T-cell (primary cell): ENCODE measurements at regions not wholly inside any gene's neighbourhood (a gene's known extent, or its start where the extent isn't known, plus 50 kb on each side); places are given as distances from the start of the nearest gene placed in this dataset.

ENCODE experiments used
- ATAC-seq, 4 experiments: fragments of 200-7000 bp in 3 of 4; fragments of 150-1000 bp in 1 of 4; cut with Tn5 transposase; replicated peaks in 1 of 4; 1 replicate in 3 of 4; 2 replicates in 1 of 4; pipeline ENCODE4 v1.10.0; 2021; ENCODE audit warnings: moderate library complexity in 3 of 4, mild to moderate bottlenecking in 2 of 4, moderate number of reproducible peaks in 1 of 4
- CTCF ChIA-PET, 2 donors: fragments of 300-600 bp; sonication (Branson Sonifier 250); formaldehyde crosslinking; loops; one replicate each; lab custom pipeline; 2022; ENCODE audit warnings: antibody characterized with exemption in 2 of 2; lab: Charles Lee
- POLR2A ChIA-PET, 2 donors: fragments of 300-600 bp; sonication (Branson Sonifier 250); formaldehyde crosslinking; loops; one replicate each; lab custom pipeline; 2022; ENCODE audit warnings: antibody characterized with exemption in 2 of 2; lab: Charles Lee
- DNase-seq, 35 experiments: peaks; one replicate each; pipeline versions ENCODE4 v3.0.0 to v3.0.0-alpha.2; 2013 to 2023
- H3K27ac ChIP-seq: one replicate; pipeline ENCODE4 v1.5.1; 2013; ENCODE audit warnings: low read length
- H3K27me3 ChIP-seq, 2 experiments: replicated peaks in 1 of 2; 1 replicate in 1 of 2; 2 replicates in 1 of 2; pipeline versions ENCODE4 v1.6.1 to v1.7.0; 2013; ENCODE audit warnings: low read length in 1 of 2, mixed read lengths in 1 of 2; ENCODE audit not compliant: control insufficient read depth in 2 of 2, insufficient read depth in 2 of 2; ENCODE audit errors: extremely low read depth in 1 of 2
- H3K36me3 ChIP-seq, 2 donors: 1 replicate in 1 of 2; 2 replicates in 1 of 2; pipeline versions ENCODE4 v1.6.1 to v1.7.0; 2013; ENCODE audit warnings: low read length in 1 of 2; ENCODE audit not compliant: control insufficient read depth in 2 of 2, insufficient read depth in 1 of 2; ENCODE audit errors: extremely low read depth in 1 of 2
- H3K4me1 ChIP-seq, 2 experiments: 1 replicate in 1 of 2; 2 replicates in 1 of 2; pipeline versions ENCODE4 v1.6.1 to v1.7.0; 2013; ENCODE audit warnings: low read length in 2 of 2, mixed read lengths in 1 of 2; ENCODE audit not compliant: insufficient read depth in 2 of 2, control insufficient read depth in 1 of 2; ENCODE audit errors: extremely low read depth in 1 of 2
- H3K4me3 ChIP-seq, 2 donors: 1 replicate in 1 of 2; 2 replicates in 1 of 2; pipeline versions ENCODE4 v1.5.1 to v1.7.0; 2013; ENCODE audit warnings: mild to moderate bottlenecking in 2 of 2, low read length in 1 of 2, moderate library complexity in 1 of 2; ENCODE audit not compliant: control insufficient read depth in 1 of 2; ENCODE audit errors: extremely low read depth in 1 of 2
- H3K9me3 ChIP-seq: 2 replicates; pipeline ENCODE4 v1.7.0; 2013
- H3K27ac Mint-ChIP-seq, 2 donors: one replicate each; pipeline ENCODE4 v1.8.0; 2020 to 2021; ENCODE audit warnings: mild to moderate bottlenecking in 2 of 2, mixed read lengths in 2 of 2
- H3K27me3 Mint-ChIP-seq, 2 donors: one replicate each; pipeline ENCODE4 v1.8.0; 2021 to 2022; ENCODE audit warnings: mixed read lengths in 2 of 2
- H3K36me3 Mint-ChIP-seq: one replicate; pipeline ENCODE4 v1.8.0; 2021; ENCODE audit warnings: mixed read lengths
- H3K4me1 Mint-ChIP-seq, 3 donors: one replicate each; pipeline ENCODE4 v1.8.0; 2020 to 2022; ENCODE audit warnings: mixed read lengths in 3 of 3, mild to moderate bottlenecking in 1 of 3
- H3K4me3 Mint-ChIP-seq, 3 donors: one replicate each; pipeline ENCODE4 v1.8.0; 2020 to 2022; ENCODE audit warnings: mild to moderate bottlenecking in 3 of 3, mixed read lengths in 3 of 3, moderate library complexity in 3 of 3
- H3K9me3 Mint-ChIP-seq, 3 donors: one replicate each; pipeline ENCODE4 v1.8.0; 2020 to 2022; ENCODE audit warnings: mixed read lengths in 3 of 3
- WGBS: methylation state at CpG from one replicate; pipeline ENCODE4 v1.1.5; 2013; ENCODE audit warnings: missing lambda C conversion rate; ENCODE audit not compliant: insufficient coverage; 5-methylcytosine and 5-hydroxymethylcytosine counted together

DNA sequence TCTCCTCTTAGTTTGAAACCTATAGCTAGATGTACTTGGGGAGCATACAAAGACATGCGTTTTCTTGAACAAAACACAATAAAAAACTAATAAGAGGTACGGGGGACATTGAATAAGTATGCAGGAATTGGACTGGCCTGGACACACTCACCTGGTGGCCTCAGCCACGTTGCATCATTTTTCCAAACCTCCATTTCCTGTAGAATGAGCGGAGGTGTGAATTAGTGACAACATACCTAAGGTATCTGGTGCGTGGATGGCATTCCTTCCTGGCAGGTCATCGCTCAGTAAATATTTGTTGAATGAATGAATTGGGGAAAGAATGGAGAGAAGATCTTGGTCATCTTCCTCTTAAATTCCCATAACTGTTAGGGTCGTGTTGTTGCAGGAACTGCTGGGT lies 103.2 kb upstream of the CTBP2 start:
- ATAC-seq (no peak), DNase-seq (no peak)
- H3K27me3 ChIP-seq: peaks cover 0 to 2% of the 10 kb centered on the region in 2 experiments
- H3K36me3 ChIP-seq: no peaks in the 10 kb centered on the region
- no peaks in the 10 kb centered on the region for H3K9me3 ChIP-seq
- H3K9me3 Mint-ChIP-seq: peaks cover 0 to 6% (median 4%) of the 10 kb centered on the region in 3 donors
- no peaks in the 10 kb centered on the region for H3K4me1 ChIP-seq
- H3K4me3 ChIP-seq: no peak overlapping the region
- ChIA-PET CTCF (no interaction called here), POLR2A (no interaction called here)
- H3K4me1 Mint-ChIP-seq: no peaks in the 10 kb centered on the region
- peaks cover 0 to 4% of the 10 kb centered on the region in 2 donors for H3K27me3 Mint-ChIP-seq
- H3K36me3 Mint-ChIP-seq: no peaks in the 10 kb centered on the region
- H3K27ac Mint-ChIP-seq: no peak overlapping the region
- no CpG with 5 or more reads among the region's 7 CpGs for WGBS
- H3K27ac ChIP-seq: no peak overlapping the region
- no peak overlapping the region for H3K4me3 Mint-ChIP-seq

DNA sequence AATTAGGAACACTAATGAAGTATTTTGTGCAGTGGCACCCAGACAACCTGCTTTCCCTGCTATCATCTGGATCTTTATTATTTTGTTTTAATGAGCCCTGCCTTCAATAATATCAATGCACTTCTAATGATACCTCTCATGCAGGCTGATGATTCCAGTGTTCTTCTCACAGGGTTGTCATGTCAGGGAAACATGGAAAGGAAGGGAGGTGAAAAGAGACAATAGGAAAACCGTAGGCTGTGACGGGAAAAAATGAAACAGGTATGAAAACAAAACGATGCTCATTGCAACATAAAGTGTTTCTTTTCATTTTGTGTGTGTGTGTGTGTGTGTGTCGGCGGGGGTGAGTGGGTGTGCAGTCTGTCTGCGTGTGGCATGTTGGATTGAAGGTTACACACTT lies 102.6 kb upstream of the CTBP2 start:
- ATAC-seq: no peak
- no peaks in the 10 kb centered on the region for H3K4me1 Mint-ChIP-seq
- CTCF ChIA-PET: no interaction called here
- no peak overlapping the region for H3K27ac Mint-ChIP-seq
- 73% methylated on average over 3 of the region's 6 CpGs for WGBS
- POLR2A ChIA-PET: no interaction called here
- Histone ChIP-seq H3K27me3 (peaks cover 0 to 2% of the 10 kb centered on the region in 2 experiments), H3K36me3 (no peaks in the 10 kb centered on the region), H3K27ac (no peak overlapping the region), H3K4me1 (no peaks in the 10 kb centered on the region), H3K4me3 (no peak overlapping the region), H3K9me3 (no peaks in the 10 kb centered on the region)
- no peak for DNase-seq
- no peaks in the 10 kb centered on the region for H3K36me3 Mint-ChIP-seq
- H3K9me3 Mint-ChIP-seq: peaks cover 0 to 6% (median 4%) of the 10 kb centered on the region in 3 donors
- peaks cover 0 to 4% of the 10 kb centered on the region in 2 donors for H3K27me3 Mint-ChIP-seq
- no peak overlapping the region for H3K4me3 Mint-ChIP-seq

DNA sequence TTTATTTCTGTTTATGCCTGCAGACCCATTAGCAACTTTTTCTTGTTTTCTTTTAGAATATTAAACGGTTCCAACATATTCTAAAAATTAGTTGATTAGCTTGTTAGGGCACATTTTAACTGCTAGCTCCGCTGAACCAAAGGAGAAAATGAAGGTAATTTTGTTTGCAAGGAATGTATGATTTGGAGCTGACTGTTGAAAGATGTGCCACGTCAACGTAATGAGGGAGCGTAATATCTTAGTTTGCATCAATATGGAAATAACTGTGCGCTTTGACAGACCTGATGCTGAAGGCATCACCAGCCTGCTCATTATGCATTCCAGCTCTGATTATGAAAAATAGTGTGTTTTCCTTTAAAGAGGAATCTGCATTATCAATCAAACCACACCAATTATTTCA lies 102.0 kb upstream of the CTBP2 start:
- H3K27me3 ChIP-seq: peaks cover 0 to 2% of the 10 kb centered on the region in 2 experiments
- H3K4me1 Mint-ChIP-seq: no peaks in the 10 kb centered on the region
- H3K4me3 Mint-ChIP-seq: no peak overlapping the region
- H3K4me1 ChIP-seq: no peaks in the 10 kb centered on the region
- no peak overlapping the region for H3K4me3 ChIP-seq
- H3K27ac Mint-ChIP-seq: no peak overlapping the region
- ChIA-PET CTCF (no interaction called here), POLR2A (no interaction called here)
- no peak overlapping the region for H3K27ac ChIP-seq
- ATAC-seq (no peak), DNase-seq (no peak)
- no peaks in the 10 kb centered on the region for H3K9me3 ChIP-seq
- H3K36me3 Mint-ChIP-seq: no peaks in the 10 kb centered on the region
- 90% methylated on average over 4 of the region's 6 CpGs for WGBS
- H3K27me3 Mint-ChIP-seq: peaks cover 0 to 8% of the 10 kb centered on the region in 2 donors
- H3K36me3 ChIP-seq: no peaks in the 10 kb centered on the region
- H3K9me3 Mint-ChIP-seq: peaks cover 0 to 6% (median 4%) of the 10 kb centered on the region in 3 donors

DNA sequence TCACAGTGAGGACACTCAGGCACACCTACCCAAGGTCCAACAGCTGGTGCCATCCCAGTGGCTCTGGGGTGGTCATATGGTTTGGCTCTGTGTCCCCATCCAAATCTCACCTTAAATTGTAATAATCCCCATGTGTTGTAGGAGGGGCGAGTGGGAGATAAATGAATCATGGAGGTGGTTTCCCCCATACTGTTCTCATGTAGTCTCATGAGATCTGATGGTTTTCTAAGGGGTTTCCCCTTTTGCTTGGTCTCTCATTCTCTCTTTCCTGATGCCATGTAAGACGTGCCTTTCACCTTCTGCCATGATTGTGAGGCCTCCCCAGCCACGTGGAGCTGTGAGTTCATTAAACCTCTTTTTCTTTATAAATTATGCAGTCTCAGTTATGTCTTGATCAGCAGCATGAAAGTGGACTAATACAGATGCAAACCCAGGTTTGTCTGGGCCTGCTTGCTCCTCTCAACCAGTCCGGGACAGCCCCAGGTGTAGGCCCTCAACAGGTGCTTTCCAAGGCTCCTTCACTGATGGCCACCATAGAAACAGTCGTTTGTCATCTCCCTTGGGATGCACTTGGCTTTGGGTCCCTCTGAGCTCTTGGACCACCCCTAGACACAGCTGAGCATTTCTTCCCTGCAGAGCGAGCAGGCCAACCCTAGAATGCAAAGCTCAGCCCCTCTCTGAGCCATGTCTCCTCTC lies 101.3 kb upstream of the CTBP2 start:
- ATAC-seq (no peak), DNase-seq (no peak)
- ChIA-PET CTCF (no interaction called here), POLR2A (no interaction called here)
- no peaks in the 10 kb centered on the region for H3K36me3 ChIP-seq
- no peaks in the 10 kb centered on the region for H3K9me3 ChIP-seq
- H3K27ac ChIP-seq: no peak overlapping the region
- no peak overlapping the region for H3K4me3 ChIP-seq
- no peak overlapping the region for H3K27ac Mint-ChIP-seq
- peaks cover 0 to 6% (median 4%) of the 10 kb centered on the region in 3 donors for H3K9me3 Mint-ChIP-seq
- H3K4me3 Mint-ChIP-seq: no peak overlapping the region
- peaks cover 0 to 9% of the 10 kb centered on the region in 2 donors for H3K27me3 Mint-ChIP-seq
- 63% methylated on average over 2 of the region's 6 CpGs for WGBS
- H3K4me1 Mint-ChIP-seq: no peaks in the 10 kb centered on the region
- H3K27me3 ChIP-seq: peaks cover 0 to 2% of the 10 kb centered on the region in 2 experiments
- no peaks in the 10 kb centered on the region for H3K36me3 Mint-ChIP-seq
- no peaks in the 10 kb centered on the region for H3K4me1 ChIP-seq

GRCh38 chr10:125260260-125260659 lies 99.9 kb upstream of the CTBP2 start:
- DNase-seq: no peak
- Mint-ChIP-seq H3K9me3 (peaks cover 0 to 8% (median 6%) of the 10 kb centered on the region in 3 donors), H3K27ac (no peak overlapping the region), H3K27me3 (peaks cover 0 to 8% of the 10 kb centered on the region in 2 donors), H3K36me3 (no peaks in the 10 kb centered on the region), H3K4me1 (no peaks in the 10 kb centered on the region), H3K4me3 (no peak overlapping the region)
- WGBS: 82% methylated on average over 2 of the region's 9 CpGs
- Histone ChIP-seq H3K27me3 (peaks cover 0 to 2% of the 10 kb centered on the region in 2 experiments), H3K4me3 (no peak overlapping the region), H3K36me3 (no peaks in the 10 kb centered on the region), H3K4me1 (no peaks in the 10 kb centered on the region), H3K9me3 (no peaks in the 10 kb centered on the region), H3K27ac (no peak overlapping the region)
- ChIA-PET POLR2A (no interaction called here), CTCF (no interaction called here)
- no peak for ATAC-seq

GRCh38 chr10:125259651-125260050 lies 99.3 kb upstream of the CTBP2 start:
- Mint-ChIP-seq H3K27me3 (peaks cover 0 to 4% of the 10 kb centered on the region in 2 donors), H3K27ac (no peak overlapping the region), H3K4me3 (no peak overlapping the region), H3K36me3 (no peaks in the 10 kb centered on the region), H3K4me1 (no peaks in the 10 kb centered on the region), H3K9me3 (peaks cover 0 to 8% (median 6%) of the 10 kb centered on the region in 3 donors)
- ATAC-seq (no peak), DNase-seq (no peak)
- Histone ChIP-seq H3K4me3 (no peak overlapping the region), H3K36me3 (no peaks in the 10 kb centered on the region), H3K9me3 (no peaks in the 10 kb centered on the region), H3K27ac (no peak overlapping the region), H3K27me3 (peaks cover 0 to 2% of the 10 kb centered on the region in 2 experiments), H3K4me1 (no peaks in the 10 kb centered on the region)
- ChIA-PET POLR2A (no interaction called here), CTCF (no interaction called here)
- WGBS: 81% methylated on average over 3 of the region's 4 CpGs
